GM19397 (cell line): ENCODE measurements at regions not wholly inside any gene's neighbourhood (a gene's known extent, or its start where the extent isn't known, plus 50 kb on each side); places are given as distances from the start of the nearest gene placed in this dataset.

Source experiments
- ATAC-seq: cut with Tn5 transposase; IDR thresholded peaks from one replicate; pipeline ENCODE4 v1.9.1; 2021; ENCODE audit warnings: mild to moderate bottlenecking, moderate library complexity; ENCODE audit not compliant: unreplicated experiment

DNA sequence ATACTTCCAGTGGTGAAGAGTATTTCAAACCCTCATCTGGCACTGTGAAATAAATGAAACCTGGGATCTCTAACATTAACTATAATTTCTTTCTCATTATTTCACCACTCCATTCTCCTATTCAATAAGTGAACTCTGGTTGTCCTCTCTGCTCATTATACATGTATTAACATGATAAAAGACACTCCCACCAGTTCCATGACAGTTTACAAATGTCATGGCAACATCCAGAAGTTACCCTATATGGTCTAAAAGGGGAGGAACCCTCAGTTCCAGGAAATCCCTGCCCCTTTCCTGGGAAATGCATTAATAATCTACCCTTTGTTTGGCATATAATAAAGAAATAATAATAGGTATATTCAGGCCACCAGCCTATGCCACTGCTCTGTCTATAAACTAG, 62.7 kb upstream of the BRINP3 start:
- no peak for ATAC-seq

DNA sequence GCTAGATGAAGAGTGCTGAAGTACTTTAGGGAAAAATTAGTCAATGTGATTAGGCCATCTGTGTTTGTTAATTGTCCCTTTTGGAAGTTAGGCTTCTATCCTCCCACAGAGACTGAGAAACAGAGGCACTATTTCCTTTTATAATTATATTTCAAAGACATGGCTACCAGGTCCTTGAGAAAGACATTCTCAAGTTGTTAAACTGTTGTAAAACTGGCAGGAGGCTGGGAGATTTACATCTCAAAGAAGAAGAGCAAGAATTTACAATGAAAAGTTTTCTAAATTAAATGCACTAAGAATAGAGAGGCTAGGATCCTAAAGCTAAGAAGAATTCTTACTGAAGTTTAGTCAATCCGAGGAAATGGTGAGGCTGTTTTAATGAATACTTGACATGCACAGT, 74.0 kb upstream of the BRINP3 start:
- no peak for ATAC-seq

DNA sequence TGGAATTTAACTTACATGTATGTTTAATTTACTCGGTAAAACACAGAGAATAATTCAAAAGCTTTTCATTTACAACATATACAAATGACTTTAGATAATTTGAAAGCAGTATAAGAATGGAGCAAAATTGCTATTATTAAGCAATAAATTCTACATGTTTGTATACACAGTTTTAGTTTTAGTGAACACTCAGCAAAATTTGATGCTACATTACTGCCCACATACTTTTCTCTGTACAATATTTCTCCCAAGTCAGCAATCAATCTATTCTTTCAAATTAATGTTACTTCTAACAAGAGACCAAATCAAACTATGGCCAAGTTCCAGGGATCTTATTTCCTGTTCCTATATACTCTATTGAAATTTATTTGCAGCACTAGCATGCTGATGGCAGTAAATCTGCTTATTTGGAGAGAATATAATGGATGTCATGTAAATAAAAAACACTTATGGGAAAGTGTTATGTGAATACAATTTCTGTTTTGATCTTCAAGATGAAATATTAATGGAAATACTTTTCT, 82.6 kb upstream of the BRINP3 start:
- ATAC-seq: no peak

DNA sequence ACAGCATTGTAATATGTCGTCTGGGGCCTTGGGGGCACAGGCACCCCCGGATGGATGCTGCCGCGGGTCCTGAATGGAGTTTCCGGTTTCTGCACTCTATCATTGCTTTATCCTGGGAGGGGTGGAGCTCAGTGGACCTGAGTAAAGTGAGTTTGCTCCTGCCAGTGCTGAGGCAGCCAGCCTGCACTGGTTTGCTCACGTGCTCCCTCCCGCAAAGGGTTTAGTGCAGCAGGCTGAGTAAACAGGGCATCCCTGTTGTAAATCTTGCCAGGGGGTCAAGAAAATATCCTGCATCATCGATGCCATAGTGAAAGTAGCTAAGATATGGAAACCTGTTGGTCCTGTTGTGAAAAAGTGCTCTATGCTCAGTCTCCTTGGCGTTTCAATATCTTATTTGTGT, 85.6 kb upstream of the BRINP3 start:
- ATAC-seq: no peak

DNA sequence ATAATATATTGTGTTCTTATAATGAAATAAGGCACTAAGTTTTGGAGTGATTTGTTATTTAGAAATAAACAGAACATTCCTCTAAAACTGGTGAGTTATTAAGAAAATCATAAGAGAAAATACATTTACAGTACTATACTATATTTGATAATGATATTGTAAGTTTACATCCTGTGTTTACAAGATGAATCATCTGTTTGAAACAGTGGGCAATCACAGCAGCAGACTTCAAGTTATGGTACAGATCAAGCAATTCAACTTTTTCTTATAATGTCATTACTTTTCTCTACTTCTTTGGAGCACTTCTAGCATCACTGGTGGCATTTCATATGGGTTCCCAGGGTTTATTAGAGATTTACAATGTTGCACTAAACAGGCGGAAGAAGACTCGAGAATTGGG, 86.5 kb upstream of the BRINP3 start:
- no peak for ATAC-seq

DNA sequence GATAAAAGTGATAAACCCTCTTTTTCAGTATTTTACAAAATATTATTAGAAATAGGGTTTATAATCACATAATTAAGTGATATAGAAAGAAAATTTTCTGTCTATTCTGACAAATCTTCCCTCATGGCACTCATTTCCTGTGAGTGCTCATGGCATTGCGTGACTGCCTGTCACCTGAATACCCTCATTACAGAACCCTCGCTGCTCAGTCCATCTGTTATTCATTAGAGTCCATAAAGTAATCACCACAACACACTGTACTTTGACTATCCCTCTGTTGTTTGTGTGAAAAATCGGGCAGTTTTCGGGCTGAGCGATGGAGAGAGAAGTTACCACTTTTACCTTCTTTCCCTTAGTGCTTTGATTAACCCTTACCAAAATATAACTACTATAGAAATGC, 100.4 kb upstream of the BRINP3 start:
- no peak for ATAC-seq

DNA sequence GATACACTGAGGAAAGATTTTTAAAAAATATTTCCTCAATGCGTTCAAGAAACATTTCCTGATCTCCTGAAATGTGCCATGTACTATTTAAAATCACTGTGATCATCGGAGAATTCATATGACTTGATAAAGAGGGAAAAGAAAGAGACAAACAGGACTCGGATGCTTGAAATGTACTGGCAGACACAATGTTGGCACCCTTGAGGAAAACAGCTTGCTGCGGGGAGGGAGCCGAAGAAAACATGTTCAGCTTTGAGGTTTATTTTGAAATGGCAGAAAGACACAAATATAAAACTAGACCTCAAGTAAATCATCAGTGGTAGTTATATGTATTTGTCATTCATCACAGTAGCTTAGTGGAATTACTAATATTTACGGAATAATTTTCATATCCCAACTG, 100.9 kb upstream of the BRINP3 start:
- ATAC-seq: no peak

DNA sequence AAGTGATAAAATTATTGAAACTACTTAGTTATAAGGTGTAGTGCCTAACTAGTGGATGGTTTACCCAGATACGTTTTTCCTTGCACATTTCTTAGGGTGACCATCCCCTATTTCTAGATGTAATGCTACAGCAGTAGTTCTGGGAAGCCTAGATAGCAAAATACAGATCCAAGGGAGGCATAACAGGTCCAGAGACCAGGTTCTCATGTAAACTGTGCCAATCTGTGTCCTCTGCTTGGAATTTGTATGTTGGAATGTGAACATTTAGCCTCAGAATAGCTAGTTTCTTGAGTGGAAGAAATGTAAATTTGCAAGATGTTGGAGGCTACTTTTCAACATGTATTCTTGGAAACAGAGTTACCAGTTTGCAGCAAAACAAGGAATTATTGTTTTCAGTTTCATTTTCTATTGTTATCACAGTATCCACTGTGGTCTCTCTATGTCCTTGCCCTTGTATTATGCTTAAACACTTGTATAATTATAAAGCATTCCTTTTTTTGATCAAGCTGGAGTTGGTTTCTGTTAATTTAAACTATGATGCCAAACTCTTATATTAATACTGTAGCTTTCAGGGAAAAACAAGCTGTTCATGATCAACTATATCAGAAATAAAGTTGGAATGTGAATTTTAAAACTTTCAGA, 102.0 kb upstream of the BRINP3 start:
- ATAC-seq: no peak

DNA sequence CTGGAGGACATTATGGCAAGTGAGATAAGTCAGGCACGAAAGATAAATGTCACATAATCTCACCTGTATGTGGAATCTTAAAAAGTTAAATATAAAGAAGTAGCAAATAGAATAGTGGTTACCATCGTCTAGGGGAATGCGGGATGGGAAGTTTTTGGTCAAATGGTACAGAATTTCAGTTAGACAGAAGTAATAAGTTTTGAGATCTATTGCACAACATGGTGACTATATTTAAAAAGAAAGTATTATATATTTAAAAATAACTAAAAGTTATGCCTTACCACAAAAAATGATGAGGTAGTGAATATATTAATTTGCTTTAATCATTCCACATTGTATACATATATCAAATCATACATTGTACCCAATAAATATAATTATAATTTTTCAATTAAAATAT, 106.2 kb upstream of the BRINP3 start:
- no peak for ATAC-seq

DNA sequence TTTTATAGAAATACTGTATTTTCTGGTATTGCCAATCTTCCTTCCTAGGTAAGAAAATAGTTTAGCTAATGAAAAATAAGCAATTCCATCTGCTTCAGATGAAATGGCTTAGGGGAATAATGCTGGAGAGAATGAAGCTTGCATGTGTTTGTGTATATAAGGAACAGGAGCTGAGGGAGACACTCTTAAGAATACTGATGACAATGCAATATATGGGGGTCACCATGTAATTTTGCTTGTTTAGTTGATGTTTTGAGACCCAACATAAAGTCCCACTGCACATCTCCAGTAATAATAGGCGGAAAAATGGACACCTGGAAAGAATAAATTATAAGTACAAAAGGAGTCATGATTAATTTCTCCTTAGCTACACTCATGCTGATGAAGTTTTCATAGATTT, 110.8 kb upstream of the BRINP3 start:
- ATAC-seq: no peak

DNA sequence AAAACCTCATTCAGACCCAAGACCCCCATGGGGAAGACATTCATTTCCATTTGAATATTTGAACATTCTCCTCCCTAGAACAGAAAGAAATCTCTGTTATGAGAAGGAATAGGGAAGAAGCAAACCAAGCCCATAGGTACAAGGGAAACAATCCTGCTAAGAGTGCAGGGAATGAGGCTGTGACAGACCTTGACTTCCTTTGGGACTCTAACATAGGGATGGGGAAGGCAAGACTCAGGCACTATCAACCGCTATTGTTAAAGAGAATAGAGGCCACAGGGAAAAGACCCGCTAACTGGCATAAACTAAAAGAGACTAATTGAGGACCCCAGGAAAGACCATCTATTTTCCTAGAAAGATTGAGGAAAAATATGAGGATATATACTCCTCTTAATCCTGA, 117.8 kb upstream of the BRINP3 start:
- ATAC-seq: no peak

DNA sequence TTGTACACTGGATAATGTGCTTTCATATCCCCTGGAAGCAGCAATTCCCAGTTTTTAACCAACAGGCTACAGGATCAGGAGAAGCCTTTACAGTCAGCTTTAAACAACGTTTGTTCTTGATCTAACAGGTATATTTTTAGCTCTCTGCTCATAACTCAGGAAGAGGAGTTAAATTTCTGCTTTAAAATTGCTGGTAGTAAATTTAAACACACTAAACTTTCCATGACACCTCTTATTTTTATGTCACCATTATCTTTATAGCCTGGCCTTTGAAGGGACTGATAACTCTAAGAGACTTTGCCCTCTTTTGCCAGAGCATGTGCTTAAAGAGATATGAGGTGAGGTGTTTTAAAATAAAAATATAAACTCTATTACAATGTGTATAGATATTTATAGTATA, 119.6 kb upstream of the BRINP3 start:
- no peak for ATAC-seq

DNA sequence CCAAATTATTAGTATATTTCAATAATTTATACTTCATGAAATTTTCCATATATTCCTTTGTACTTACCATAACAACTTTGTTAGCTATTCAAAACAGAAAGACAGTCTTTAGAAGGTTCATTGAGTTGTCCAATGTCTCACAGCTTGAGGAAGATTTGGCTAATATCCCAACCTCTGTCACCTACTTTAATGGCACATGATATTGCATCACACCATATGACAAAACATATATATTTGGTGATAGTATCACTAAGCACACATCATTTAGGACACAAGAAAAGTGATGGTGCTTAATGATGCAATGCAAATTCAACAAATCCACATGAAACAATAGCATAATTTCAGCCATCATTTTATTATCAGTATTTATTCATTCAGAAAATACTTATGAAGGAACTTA, 122.0 kb upstream of the BRINP3 start:
- no peak for ATAC-seq

DNA sequence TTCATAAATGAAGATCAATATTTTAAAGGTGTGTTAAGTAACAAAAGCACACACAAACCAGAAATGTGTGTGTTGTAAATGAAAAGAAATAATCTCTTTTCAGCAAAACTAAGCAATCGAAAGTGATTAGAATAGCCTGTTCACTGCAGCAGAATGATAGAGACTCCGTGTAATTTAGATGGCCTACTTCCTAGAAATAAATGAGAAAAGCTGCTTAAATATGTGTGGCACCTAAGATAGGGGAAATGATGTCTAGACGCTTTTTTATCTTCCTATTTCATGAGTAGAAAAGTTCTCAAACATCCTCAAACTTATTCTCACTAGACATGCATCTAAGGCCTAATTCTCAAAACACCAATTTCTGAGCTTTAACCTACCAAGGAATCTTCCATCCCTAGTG, 124.7 kb upstream of the BRINP3 start:
- no peak for ATAC-seq

DNA sequence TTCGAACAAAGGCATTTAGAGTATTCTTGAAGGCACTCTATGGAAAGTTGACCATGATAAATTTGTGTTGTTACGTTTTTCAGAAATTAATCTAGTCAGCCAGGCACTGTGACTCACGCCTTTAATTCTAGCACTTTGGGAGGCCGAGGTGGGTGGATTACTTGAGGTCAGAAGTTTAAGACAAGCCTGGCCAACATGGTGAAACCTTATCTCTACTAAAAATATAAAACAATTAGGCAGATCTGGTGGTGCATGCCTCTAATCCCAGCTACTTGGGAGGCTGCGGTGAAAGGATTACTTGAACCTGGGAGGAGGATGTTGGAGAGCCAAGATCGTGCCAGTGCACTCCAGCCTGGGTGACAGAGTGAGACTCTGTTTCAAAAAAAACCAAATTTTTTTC, 130.6 kb upstream of the BRINP3 start:
- no peak for ATAC-seq

DNA sequence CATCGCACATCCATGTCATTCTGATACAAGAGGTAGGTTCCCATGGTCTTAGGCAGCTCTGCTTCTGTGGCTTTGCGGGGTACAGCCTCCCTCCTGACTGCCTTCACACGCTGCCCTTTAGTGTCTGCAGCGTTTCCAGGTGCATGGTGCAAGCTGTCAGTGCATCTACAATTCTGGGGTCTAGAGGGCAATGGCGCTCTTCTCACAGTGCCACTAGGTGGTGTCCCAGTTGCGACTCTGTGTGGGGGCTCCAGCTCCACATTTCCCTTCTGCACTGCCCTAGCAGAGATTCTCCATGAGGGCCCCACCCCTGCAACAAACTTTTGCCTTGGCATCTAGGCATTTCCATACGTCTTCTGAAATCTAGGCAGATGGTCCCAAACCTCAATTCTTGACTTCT, 138.2 kb upstream of the BRINP3 start:
- ATAC-seq: no peak

DNA sequence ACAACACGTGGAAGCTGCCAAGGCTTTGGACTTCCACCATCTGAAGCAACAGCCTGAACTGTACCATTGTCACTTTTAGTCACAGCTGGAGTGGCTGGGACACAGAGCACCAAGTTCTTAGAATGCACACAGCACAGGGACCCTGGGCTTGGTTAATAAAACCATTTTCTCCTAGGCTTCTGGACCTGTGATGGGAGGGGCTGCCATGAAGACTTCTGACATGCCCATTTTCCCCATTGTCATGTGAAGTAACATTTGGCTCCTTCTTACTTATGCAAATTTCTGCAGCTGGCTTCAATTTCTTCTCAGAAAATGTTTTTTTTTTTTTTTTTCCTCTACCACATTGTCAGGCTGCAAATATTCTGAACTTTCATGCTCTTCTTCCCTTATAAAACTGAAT, 138.6 kb upstream of the BRINP3 start:
- no peak for ATAC-seq

DNA sequence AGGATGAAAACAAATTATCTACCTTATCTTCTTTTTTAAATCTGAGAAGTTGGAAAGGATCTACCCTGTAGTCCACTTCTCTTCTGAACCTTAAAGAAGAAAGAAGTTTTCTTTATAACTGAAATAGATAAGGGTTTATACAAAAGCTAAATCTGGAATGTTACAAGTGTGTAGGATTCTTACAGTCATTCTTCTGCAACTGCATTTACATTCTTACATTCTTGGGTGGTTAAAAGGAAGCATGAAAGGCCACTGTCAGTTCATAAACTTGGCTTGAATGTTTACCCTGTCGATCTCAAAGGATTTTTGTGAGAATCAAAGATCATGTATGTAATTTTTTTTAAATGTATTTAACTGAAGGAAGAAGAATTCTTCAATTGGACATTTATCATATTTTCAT, 142.1 kb upstream of the BRINP3 start:
- ATAC-seq: no peak

DNA sequence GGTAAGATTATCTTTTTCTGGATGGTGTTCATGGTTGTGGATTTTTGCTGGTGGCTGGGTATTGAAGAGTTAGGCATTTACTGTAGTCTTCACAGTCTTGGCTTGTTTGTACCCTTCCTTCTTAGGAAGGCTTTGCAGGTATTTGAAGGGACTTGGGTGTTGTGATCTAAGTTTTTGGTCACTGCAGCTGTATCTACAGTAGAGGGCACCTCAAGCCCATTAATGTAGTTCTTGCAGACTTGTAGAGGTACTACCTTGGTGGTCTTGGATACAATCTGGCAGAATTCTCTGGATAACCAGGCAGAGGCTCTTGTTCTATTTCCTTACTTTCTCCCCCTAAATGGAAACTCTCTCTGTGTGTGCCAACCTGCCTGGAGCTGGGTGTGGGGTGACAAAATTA, 155.8 kb upstream of the BRINP3 start:
- ATAC-seq: no peak

DNA sequence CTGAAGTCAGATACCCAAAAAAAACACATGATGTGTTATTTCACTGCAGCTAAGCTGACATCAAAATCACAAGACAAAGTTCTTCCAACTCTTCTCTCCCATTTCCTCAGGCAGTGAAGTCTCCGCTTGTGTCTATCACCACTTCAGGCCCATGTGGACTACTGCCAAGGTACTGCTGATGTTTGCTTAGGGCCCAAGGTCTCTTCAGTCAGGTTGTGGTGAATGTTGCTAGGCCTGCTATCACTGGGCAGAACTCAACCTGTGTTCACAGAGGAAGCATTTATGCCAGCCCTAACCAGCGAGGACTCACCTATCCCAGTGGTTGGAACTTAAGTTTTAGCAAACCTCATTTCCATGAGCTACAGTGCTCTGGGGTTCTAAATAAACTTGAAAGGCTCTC, 156.5 kb upstream of the BRINP3 start:
- ATAC-seq: no peak

DNA sequence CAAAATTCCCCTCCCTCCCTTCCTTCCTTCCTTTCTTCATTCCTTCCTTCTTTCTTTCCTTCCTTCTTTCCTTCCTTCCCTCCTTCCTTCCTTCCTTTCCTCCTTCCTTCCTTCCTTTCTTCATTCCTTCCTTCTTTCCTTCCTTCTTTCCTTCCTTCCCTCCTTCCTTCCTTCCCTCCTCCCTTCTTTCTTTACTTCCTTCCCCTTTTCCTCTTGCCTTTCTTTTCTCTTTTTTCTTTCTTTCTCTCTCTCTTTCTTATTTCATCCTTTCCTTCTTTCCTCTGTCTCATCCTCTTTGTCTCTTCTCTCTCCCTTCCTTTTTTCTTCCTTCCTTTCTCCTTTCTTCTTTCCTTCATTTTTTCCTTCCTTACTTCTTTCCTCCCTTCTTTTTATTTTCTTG, 171.9 kb upstream of the BRINP3 start:
- no peak for ATAC-seq

DNA sequence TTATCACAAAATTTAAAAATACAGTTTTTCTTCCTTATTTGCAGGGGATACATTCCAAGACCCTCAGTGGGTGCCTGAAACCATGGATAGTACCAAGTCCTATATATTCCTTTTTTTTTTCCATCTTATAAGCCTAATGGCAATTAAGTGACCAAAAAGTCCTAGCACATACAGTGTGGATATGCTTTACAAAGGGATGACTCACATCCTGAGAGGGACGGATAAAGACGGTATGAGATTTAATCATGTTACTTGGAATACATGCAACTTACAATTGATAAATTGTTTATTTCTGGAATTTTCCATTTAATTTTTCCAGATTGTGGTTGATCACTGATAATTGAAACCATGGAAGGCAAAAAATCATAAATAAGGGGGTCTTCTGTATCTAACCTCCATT, 181.2 kb upstream of the BRINP3 start:
- ATAC-seq: no peak

DNA sequence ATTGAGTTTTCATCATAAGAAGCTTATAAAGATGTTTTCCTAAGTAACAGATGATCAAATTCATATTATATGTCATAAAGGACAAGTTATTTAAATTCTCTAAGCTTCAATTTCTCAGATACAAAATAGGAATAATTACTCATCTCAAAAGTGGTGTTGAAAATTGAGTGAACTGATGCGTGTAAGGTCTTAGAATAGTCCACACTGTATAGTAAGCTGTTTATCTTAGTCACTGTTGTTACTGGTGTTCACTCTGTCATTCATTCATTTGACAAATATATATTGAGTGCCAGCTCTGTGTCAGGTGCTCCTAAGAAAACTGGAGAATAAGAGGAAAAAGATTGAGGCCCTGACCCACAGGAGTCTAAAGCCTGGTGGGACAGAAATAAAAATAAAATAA, 186.3 kb upstream of the BRINP3 start:
- no peak for ATAC-seq
